ENCODE measurements at regions not wholly inside any gene's neighbourhood (a gene's known extent, or its start where the extent isn't known, plus 50 kb on each side); places are given as distances from the start of the nearest gene placed in this dataset.

DNA sequence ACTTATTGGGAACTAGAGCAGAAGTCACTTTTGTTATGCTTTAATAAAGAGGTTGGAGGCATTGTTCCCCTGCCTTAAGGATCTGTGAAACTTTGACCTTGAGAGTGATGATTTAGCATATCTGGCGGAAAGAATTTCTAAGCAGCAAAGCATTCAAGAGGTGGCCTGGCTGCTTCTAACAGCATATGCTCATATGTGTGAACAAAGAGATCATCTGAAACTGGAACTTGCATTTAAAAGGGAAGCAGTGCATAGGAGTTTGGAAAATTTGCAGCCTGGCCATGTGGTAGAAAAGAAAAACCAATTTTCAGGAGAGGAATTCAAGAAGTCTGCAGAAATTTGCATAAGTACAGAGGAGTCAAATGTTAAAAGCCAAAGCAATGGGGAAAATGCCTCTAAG is 56.4 kb upstream of the GOLIM4 start:
- DNase-seq (ENCODE audit: low spot score): no peak
